DOHH2 (cell line): ENCODE measurements at regions not wholly inside any gene's neighbourhood (a gene's known extent, or its start where the extent isn't known, plus 50 kb on each side); places are given as distances from the start of the nearest gene placed in this dataset.

Experiments
- EZH2phosphoT487 ChIP-seq: fragments of 200-600 bp; sonication (generic); IDR thresholded peaks from 2 replicates; pipeline ENCODE4 v1.6.1; 2017; ENCODE audit warnings: borderline replicate concordance, mild to moderate bottlenecking, antibody characterized with exemption, low read length, moderate library complexity, mixed read lengths
- TF ChIP-seq, protein P1 (sequence below): fragments of 200-600 bp; sonication (generic); IDR thresholded peaks from one replicate; pipeline ENCODE4 v1.5.1; 2014; ENCODE audit warnings: antibody characterized with exemption, mild to moderate bottlenecking, low read depth, low read length; ENCODE audit not compliant: poor library complexity, severe bottlenecking

DNA sequence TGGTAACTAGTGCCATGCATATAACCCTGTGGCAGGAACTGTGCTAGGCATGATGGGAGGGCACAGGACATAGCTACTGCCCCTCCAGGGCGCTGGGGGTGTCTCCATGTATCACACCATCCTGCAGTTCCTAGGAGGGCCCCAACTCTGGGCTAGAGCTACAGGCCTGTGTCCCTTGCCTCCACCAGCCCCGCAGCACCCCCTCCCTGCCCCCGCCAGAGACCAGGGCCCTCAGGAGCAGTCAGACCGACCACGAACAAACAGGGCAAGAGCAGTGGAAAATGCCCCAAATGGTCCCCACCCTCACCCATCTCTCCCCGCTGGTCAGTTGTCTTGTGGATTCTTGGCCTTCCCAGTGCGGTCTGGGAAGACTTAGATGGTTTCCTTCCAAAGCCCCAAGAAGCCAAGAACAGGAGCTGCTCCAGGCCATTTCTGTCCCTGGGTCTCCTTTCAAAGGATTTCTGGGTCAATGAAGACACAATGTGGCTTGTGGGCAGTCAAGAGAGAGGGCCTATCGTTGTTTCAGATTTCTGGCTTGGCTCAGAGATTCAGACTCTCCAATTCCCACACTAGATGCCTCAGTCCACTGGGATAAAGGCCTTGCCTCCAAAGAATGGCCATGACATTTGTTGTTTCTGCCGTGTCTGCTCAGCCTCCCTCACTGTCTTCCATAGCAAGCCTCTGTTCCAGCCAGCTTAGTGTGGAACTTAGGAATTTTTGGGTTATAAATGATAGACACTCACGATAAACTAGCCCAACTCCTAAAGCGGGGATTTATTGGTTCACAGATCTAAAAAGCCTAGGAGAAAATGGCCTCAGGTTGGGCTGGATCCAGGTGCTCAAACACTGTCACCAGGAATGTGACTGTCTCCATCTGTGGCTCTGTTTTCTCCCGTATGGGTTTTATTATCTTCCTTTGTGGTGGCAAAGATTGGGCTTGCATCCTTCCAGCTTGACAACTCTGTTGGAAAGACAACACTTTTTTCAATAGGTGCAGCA, 80.6 kb downstream of the LSM3 start:
- TF ChIP-seq, protein P1, sequence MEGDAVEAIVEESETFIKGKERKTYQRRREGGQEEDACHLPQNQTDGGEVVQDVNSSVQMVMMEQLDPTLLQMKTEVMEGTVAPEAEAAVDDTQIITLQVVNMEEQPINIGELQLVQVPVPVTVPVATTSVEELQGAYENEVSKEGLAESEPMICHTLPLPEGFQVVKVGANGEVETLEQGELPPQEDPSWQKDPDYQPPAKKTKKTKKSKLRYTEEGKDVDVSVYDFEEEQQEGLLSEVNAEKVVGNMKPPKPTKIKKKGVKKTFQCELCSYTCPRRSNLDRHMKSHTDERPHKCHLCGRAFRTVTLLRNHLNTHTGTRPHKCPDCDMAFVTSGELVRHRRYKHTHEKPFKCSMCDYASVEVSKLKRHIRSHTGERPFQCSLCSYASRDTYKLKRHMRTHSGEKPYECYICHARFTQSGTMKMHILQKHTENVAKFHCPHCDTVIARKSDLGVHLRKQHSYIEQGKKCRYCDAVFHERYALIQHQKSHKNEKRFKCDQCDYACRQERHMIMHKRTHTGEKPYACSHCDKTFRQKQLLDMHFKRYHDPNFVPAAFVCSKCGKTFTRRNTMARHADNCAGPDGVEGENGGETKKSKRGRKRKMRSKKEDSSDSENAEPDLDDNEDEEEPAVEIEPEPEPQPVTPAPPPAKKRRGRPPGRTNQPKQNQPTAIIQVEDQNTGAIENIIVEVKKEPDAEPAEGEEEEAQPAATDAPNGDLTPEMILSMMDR: no peak
- no peak for TF ChIP-seq EZH2phosphoT487
